GM18508 (cell line): ENCODE measurements at regions not wholly inside any gene's neighbourhood (a gene's known extent, or its start where the extent isn't known, plus 50 kb on each side); places are given as distances from the start of the nearest gene placed in this dataset.

Source experiments
- ATAC-seq: cut with Tn5 transposase; IDR thresholded peaks from one replicate; pipeline ENCODE4 v1.9.1; 2021; ENCODE audit warnings: moderate number of reproducible peaks; ENCODE audit not compliant: insufficient read depth, unreplicated experiment

DNA sequence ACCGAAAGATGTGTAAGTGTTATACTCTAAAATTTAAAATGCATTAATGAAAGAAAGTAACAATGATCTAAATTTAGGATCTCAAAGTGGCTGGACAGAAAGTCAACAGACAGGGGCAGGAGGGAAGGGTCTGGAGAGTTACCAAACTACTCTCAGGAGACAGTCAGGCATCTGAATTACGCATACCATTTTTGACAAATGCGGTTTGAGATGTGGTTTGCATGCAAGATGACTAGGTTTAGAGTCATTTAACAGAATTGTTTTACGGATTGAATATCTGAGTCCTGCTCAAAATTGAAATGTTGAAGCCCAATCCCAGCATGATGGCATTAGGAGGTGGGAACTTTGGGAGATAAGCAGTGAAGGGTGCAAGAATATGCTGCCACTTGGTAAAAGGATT, 314.1 kb downstream of the WDR11 start:
- no peak for ATAC-seq

DNA sequence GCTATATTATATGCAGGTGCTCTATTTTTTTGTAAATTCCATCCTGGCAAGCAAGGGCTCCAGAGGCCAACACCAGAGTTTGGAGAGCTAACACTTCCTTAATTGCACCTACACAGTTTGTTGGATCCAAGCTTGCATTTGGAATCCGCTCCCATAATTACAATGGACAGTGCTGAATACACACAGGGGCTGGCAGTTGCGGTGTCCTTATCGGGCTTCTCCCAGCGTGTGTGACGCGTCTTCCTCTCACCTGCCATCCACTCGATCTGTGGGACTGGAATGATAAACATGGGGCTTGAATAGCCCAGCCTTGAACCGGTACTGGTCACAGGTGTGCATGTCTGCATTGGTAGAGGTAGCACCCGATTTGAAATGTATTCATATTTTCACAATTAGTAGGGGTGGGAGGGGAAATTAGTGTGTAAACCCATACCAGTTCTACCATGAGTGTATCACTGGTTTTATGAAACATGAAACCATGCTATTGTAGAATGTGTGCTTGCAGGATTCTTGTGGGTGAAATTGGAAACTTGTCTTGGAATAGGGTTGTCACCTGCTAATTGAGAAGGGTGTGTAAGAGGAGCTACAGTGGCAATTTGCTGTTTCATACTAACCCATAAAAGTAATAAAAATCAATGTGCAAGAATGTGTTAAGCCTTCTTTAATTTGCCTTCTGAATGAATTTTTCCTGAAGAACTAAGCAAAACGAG, 316.5 kb downstream of the WDR11 start:
- no peak for ATAC-seq

DNA sequence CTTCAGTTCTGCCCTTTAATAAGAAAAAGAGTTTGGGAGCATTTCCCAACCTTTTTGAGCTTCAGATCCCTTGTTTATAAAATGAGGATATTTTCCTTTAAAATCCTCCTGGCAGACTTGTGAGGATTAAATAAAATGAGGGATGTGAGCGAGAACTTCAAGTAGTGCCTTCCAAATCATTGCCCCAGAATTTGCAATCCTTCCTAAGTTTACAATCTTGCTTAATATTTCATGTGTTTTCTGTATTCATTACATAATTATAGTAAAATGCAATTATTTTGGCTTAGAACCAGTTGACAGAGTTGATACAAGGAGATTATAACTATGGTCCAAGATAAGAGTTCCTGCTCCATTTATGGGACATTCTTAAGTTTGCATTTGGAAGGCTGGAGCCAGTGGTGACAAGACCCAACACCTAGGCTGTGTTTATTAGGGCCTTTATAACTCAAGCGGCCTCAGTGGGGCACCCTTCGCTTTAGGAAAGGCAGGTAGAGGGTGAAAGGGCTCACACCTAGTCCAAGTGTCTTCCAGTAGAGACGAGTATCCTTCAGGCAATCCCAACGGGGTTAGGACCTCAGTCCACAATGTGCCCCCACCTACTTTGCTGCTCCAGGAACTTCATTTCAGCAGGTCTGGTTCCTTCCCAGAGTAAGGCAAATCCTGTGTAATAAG, 317.5 kb downstream of the WDR11 start:
- ATAC-seq = no peak

DNA sequence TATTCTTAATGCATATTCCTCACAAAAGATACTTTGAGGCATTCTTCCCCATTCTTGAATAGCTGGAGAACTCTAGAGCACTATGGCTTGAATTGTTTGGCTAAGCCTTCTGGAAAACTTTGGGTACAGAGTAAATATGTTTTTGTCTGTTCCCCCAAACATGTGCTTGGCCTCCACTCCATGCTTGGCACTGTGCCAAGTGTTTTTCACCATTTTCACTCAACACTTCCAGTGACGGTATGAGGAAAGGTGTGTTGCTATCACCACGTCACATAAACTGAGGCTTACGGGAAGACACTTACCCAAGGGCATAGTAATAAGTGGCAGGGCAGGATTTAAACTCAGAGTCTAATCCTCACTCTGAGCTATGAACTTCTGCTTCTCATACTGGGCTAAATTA, 318.2 kb downstream of the WDR11 start:
- no peak for ATAC-seq

DNA sequence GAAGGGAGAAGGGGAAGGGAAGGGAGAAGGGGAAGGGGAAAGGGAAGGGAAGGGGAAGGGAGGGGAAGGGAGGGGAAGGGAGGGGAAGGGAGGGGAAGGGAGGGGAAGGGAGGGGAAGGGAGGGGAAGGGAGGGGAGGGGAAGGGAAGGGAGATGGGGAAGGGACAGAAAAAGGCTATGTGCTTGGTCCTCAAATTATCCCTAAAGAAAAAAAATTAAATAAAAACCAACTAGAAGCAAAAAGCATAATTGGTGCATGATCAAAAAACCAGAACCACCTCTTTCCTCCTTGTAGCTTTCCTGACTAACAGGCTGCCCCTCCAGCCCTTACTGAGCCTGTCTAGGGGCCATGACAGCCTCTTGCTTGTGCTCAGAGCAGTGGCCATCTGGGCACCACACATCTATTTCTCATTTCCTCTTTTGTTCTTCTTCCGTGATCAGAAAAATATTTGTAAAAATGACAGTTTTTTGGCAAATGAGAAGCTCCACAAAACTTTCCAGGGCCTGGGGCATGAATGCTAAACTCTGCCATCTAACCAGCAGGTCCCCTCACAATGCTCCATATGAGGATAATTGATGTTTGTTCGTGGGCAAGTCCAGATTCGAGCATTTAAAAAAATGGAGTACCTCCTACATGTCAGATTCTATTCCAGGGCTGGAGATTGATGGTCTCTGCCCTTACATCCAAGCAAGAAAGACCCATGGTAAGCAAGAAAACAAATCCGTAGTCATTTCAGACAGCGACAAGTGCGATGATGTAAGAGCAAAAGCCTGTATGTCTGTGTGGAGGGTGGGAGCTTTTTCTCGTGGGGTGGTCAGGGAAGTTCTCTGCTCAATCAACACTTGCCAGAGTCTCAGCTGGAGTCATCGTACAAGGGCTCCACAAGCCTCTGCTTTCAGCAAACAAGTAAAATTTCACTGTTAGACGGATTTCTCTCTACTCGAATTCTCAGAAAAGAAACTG, 320.9 kb downstream of the WDR11 start:
- ATAC-seq = no peak

DNA sequence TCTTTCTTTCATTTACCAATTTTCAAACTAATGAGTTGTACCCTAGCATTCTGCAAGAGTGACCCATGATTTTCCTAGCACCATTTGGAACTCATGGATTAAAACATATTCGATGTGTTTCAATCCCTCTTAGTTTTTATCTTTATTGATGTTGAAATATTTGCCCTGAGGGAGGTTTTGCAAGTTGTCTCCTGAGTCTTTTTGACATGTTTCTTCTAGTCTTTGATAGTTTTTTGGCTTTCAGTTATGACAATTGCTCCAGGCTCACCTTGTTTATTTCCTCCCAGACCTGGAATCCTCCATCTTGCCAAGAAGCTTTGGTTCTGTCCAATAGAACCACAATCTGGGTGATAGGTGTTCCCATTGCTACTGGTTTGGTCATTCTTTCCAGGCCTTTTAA, 327.8 kb downstream of the WDR11 start:
- no peak for ATAC-seq

DNA sequence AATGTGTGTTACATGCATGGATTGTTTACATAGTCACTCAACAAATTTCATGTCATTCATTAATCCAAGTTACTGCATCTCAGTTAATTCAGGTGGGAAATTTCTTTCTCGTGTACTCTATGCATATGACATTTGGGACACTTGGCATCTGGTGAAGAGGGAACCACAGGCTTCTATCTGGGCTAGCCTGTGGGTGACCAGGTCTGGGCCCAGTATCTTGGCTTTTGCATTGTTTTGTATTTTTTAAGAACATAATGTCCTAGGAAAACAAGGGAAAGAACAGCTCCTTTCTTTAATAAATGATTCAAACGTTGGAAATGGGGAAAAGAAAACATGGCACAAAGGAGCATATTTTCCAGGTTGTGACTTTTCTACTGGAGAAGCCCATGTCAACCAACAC, 331.1 kb downstream of the WDR11 start:
- ATAC-seq = no peak

DNA sequence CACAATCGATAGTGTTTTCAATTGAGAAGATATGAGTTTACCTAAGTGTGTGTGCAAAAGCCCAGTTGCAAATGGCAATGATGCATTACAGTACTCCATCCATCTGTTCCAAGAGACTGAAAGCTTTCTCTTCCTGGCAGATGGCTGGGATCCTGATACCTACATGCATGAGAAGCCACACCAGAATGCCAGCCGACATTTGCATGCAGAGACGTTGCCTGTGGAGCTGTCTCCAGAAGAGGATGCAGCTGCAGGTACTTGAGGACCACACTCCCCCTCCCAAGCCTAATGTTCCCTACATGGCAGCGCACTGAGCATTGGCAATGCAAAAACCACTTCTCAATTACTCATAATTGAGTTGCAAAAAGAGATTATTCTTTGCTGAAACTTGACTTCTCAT, 332.1 kb downstream of the WDR11 start:
- ATAC-seq = no peak

DNA sequence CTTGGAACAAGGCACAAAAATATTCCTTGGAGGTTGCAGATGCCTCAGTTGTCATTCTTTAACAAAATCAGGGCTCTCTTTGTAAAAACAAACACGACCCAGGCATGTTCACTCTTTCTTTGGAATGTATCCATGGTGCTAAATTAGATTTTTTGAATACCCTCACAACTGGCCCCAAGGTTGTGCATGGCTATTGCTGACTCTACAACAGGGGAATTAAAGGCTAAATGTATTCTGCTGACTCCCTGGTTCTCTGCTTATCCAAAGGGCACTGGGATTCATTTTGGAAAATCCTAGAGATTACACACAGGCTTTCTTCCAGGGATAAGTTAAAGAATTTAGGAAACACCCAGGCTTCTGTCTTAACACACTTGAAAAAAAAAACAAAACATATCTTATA, 332.5 kb downstream of the WDR11 start:
- ATAC-seq = no peak

DNA sequence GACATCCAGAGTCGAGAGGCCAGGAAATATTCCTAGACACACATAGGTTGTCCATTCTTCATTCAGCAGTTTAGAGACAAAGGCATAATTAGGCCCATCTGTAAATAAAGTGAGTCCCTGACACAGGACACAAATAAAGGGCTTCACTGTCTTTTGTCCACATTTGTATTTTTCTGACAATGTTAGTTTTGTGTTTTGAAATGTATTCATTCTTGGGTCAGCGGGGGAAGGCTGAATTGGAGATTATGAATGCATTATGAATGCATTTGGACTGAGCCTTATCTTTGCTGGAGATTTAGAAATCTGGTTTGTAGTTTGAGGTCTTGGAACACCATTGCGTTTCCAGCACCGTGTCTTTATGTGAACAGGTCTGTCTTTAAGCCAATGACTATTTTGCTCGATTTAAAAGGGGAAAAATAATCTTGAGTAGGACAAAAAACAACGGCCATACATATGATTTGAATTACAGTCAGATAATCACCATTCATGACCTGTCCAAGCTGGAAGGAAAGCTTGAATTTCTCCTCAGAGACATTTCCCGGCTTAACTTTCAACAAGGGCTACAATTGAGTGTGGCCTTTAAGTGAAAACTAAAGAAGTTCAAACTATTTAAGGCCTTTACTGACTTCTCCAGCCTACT, 334.8 kb downstream of the WDR11 start:
- no peak for ATAC-seq

DNA sequence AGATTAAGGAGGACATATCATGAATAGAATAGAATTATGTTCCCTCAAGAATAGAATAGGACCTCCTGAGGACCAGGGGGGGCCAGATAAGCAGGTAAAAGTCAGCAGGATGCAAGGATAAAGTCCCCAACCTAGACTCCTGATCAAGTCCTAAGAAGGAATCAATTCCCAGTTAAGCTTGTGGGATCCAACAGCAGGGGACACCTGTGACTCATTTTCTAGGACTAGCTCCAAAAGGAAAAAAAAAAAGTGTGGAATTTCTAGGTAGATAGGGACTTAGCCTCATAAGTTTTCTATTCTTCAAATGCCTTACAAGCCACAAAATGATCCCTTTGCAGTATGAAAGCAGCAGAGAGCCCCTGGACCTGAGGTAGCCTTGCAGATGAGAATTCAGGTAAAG, 336.2 kb downstream of the WDR11 start:
- no peak for ATAC-seq

DNA sequence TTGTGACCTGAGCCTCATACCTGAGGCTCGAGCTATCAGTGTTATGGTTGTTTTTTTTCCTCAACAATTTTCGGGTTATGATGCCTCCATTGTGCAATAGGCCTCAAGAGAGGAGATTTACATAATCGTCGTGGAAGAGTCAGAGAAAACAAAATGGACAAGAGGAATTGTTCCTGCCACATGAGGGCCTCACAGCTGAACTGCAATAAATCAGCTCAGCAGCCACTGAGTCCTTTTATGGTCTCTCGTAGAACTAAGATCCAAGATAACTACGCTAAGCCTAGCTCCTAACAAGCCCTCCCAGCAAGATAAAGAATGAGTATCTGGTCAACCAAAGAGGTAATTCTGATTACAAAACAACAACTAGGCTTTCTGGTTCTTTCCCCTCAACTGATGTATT, 336.8 kb downstream of the WDR11 start:
- no peak for ATAC-seq

DNA sequence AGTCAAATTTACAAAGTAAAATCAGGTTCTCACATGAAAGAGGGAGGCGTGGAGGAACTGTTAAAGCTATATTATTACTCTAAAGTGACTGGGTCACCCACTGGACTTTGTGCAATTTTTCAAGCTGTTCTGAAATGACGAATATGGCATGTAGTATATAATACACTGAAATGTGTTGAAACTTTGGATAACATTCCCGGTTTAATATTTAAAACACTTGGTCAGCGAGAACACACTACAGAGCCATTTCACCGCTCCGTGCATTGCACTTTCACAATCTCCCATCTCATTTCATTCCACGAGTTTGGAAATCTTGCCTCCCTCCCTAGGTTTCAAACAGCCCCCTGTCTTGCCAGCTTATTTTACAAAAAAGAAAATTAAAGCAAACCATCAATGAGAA, 337.9 kb downstream of the WDR11 start:
- no peak for ATAC-seq

DNA sequence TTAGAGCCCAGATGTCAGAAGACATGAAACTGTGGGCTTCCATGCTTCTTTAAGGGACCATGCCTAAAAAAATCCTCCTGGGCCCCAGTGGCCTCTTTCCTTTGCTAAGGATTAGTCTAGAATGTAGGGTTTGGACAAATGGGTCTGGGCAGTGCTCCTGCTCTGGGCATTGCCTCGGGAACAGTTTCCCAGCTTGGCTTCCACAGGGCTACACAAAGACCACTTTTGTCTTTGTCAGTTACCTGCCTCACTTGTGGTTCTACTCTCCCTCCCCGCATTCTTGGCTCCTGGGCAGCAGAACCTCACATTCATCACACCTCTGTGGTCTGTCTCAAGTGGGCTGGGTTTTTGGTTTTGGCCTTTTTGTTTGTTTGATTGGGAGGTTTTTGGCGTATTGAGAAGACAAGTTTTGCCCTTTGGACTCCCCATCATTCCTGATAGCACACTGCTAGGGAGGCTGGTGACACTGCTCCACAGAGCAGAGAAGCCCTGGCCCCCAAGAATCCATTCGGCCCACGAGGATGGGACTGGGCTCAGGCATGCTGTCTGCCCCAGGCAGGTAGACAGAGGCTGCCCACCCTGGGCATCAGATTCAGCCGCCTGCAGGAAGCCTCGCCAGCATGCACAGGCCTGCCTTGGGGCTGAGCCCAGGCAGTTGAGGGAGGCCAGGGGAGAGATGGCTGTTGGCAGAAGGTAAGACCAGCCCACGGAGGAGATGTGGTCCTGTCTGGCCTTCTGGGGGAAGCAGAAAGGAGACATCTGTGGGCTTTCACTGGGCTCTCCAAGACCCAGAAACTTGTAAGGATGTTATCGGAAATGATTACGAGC, 343.7 kb downstream of the WDR11 start:
- no peak for ATAC-seq

DNA sequence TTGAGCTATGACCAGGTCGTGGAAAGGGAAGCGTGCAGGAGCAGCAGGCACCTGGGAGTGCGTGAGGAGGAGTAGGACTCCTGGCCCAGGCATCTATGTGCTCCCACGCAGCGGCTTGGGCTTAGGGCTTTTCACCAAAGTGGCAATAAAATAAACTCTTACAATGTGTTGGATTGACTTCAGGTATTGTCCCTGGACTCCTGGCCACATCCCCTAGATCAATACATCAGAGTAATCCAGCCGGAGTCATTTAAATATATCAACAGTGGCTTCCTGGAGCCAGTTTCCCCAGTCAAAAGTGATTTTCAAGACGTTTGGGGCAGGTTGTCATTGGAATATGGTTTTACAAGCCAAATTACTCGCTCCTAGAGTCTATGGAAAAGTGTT, 344.4 kb downstream of the WDR11 start:
- ATAC-seq = no peak

DNA sequence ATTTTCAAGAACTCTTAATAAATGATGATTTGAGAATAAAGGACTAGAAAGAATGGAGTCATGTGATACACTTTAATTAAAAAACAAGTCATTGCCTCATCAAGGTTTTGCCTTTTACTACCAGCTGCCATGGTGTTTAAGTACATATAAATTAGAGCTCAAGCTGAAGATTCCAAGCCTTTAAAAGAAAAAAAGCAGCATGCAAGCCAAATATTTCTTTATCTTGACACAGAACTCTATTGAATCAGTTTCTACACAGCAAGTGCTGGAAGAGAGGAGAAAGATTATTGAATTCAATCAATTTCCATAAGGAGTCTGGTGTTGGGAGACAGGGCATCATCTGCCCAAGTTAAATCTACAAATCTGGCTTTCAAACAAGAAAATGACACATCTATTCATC, 347.9 kb downstream of the WDR11 start:
- ATAC-seq = no peak

DNA sequence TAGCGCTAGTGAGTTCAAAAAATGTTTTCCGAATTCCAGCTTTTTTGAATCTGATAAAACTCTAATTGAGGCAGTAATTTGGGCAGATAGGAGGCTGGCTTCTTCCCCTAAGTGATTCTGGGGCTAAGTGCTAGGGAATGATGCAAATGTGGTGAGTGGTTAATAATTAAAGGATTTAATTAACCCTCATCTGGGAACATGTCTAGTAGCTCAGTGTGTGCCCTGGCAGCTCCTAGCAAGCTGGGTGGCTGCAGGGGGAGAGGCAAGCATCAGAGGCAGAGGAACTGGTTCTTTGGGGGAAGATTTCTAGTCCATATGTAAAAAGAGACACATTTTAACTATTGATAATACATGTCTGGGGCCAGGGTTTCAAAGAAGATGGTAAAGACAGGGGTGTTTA, 354.5 kb downstream of the WDR11 start:
- no peak for ATAC-seq

DNA sequence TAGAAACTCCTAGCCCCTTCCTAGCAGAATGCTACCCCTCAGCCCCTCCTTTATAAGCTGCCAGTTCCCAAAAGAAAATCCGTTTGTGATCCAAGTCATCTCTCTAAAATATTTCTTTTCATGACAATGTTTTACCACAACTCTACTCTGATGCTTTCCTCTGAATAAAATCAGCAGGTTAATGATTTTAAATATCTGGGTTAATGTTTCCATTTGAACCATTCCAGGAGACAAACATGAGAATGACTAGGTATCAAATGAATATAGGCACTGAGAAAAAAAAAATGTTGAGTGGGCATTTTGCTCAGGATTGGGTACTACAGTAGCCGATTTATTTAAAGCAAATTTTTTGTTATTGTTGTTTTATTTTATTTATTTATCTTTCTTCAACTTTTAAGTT, 360.3 kb downstream of the WDR11 start:
- ATAC-seq = no peak

DNA sequence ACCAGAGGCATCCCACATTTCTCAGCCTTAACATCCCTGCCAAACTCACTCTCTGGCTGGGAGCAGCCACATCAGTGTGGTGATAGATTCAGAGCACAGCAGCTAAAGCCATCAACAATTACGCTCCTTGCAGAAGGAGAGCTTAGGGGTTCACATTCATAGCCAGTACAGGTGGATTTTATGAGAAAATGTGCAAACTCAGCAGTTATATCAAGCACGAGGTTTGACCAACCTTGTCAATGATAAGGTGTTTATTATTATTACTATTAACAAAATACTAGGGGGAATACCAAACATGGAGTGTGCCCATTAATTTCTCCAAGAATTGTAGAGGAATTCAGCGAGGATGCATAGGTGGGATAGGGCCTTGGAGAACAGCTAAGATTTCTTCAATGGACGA, 362.3 kb downstream of the WDR11 start:
- ATAC-seq = no peak

DNA sequence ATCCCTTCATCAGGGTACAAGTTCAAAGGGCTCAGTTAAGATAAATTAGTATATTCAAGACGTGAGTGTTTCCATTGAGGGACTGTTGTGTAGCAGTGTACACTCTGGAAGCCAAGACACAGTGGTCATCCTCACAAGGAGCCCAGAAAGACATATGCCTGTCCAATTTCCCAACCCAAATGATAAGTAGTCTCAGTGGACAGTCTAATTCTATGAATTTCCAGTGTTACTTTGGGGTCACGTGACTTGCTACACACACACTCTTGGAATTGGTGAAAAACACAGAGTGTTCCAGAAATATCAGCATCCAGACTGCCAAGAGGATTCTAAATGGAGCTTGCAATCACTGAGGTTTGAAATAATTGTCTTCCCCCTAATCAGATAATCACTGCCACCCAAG, 365.1 kb downstream of the WDR11 start:
- ATAC-seq = no peak
